SK-N-SH treated with all-trans-retinoic acid at 6 μM for 48 hours (cell line): ENCODE measurements at regions not wholly inside any gene's neighbourhood (a gene's known extent, or its start where the extent isn't known, plus 50 kb on each side); places are given as distances from the start of the nearest gene placed in this dataset.
A peak's percentile ranks its signal among the peaks of the same experiment; 100 is the strongest.

Experiments used
- ATAC-seq: fragments of 200-7000 bp; cut with Tn5 transposase; 3 replicates; pipeline ENCODE4 v1.9.1; 2020; ENCODE audit warnings: mild to moderate bottlenecking, moderate library complexity
- BACH2 ChIP-seq: fragments of 250-450 bp; sonication (Bioruptor Pico); IDR thresholded peaks from 2 replicates; pipeline ENCODE4 v1.9.0; 2021; ENCODE audit warnings: mild to moderate bottlenecking, borderline replicate concordance
- CREB5 ChIP-seq: fragments of 250-450 bp; sonication (Bioruptor Pico); IDR thresholded peaks from 2 replicates; pipeline ENCODE4 v1.5.1; 2020; ENCODE audit warnings: low read depth, mild to moderate bottlenecking, moderate library complexity
- CSRNP3 ChIP-seq: fragments of 250-450 bp; sonication (Bioruptor Pico); IDR thresholded peaks from 2 replicates; pipeline ENCODE4 v1.5.1; 2021; ENCODE audit warnings: mild to moderate bottlenecking, moderate library complexity
- GLIS3 ChIP-seq: fragments of 250-450 bp; sonication (Bioruptor Pico); IDR thresholded peaks from 2 replicates; pipeline ENCODE4 v1.5.0; 2020; ENCODE audit warnings: mild to moderate bottlenecking, moderate library complexity
- ISL1 ChIP-seq: fragments of 250-450 bp; sonication (Bioruptor Pico); IDR thresholded peaks from 2 replicates; pipeline ENCODE4 v2.1.2; 2022; ENCODE audit warnings: mild to moderate bottlenecking, moderate library complexity
- OSR1 ChIP-seq: fragments of 250-450 bp; sonication (Bioruptor Pico); IDR thresholded peaks from 2 replicates; pipeline ENCODE4 v1.8.0; 2022; ENCODE audit warnings: moderate library complexity, mild to moderate bottlenecking, inconsistent platforms
- POU6F1 ChIP-seq: fragments of 250-450 bp; sonication (Bioruptor Pico); IDR thresholded peaks from 2 replicates; pipeline ENCODE4 v1.8.0; 2021; ENCODE audit warnings: low read depth, mild to moderate bottlenecking, moderate library complexity, borderline replicate concordance
- PPARA ChIP-seq: fragments of 250-450 bp; sonication (Bioruptor Pico); IDR thresholded peaks from 2 replicates; pipeline ENCODE4 v1.5.0; 2020; ENCODE audit warnings: mild to moderate bottlenecking, borderline replicate concordance
- RARB ChIP-seq: fragments of 250-450 bp; sonication (Bioruptor Pico); IDR thresholded peaks from 2 replicates; pipeline ENCODE4 v1.8.0; 2021; ENCODE audit warnings: mild to moderate bottlenecking, moderate library complexity
- SNAI2 ChIP-seq: fragments of 250-450 bp; sonication (Bioruptor Pico); IDR thresholded peaks from 2 replicates; pipeline ENCODE4 v1.5.0; 2020; ENCODE audit warnings: mild to moderate bottlenecking, moderate library complexity
- TOX ChIP-seq: fragments of 250-450 bp; sonication (Bioruptor Pico); IDR thresholded peaks from 2 replicates; pipeline ENCODE4 v1.8.0; 2021; ENCODE audit warnings: mild to moderate bottlenecking, moderate library complexity, borderline replicate concordance
- TSHZ2 ChIP-seq: fragments of 250-450 bp; sonication (Bioruptor Pico); IDR thresholded peaks from 2 replicates; pipeline ENCODE4 v1.5.0; 2020; ENCODE audit warnings: mild to moderate bottlenecking, moderate library complexity
- ZNF70 ChIP-seq: fragments of 450-650 bp; formaldehyde crosslinking; IDR thresholded peaks from 2 replicates; pipeline ENCODE4 v1.5.0; 2020; ENCODE audit warnings: mild to moderate bottlenecking, moderate library complexity
- ZNF8 ChIP-seq: fragments of 450-650 bp; formaldehyde crosslinking; IDR thresholded peaks from 2 replicates; pipeline ENCODE4 v1.5.0; 2020; ENCODE audit warnings: mild to moderate bottlenecking, moderate library complexity

- ATAC-seq = peak; percentile 79
- TF ChIP-seq OSR1 (CRISPR knock-in tag) = no peak
- no peak for TF ChIP-seq CSRNP3 (CRISPR knock-in tag)
- no peak for TF ChIP-seq BACH2 (CRISPR knock-in tag)
- TF ChIP-seq ISL1 = peak; percentile 78
- no peak for TF ChIP-seq ZNF8 (CRISPR knock-in tag)
- no peak for TF ChIP-seq PPARA
- peak; percentile 80; the same call in 1 of the 2 replicates for TF ChIP-seq TOX (CRISPR knock-in tag)
- no peak for TF ChIP-seq POU6F1 (CRISPR knock-in tag)
- no peak for TF ChIP-seq TSHZ2 (CRISPR knock-in tag)
- TF ChIP-seq GLIS3 (CRISPR knock-in tag) = no peak
- no peak for TF ChIP-seq RARB (CRISPR knock-in tag)
- TF ChIP-seq ZNF70 = no peak
Measured at GRCh38 chr2:225735844-225736243, 336.3 kb downstream of the NYAP2 start.

- no peak for ATAC-seq
- TF ChIP-seq CREB5 (CRISPR knock-in tag) = no peak
- TF ChIP-seq SNAI2 (CRISPR knock-in tag) = no peak
- TF ChIP-seq, all 23 proteins: peak for 0
Measured at GRCh38 chr2:225725726-225726125, 326.2 kb downstream of the NYAP2 start.
